Embryonic facial prominence (tissue), 1 donor: ENCODE measurements at regions not wholly inside any gene's neighbourhood (a gene's known extent, or its start where the extent isn't known, plus 50 kb on each side); places are given as distances from the start of the nearest gene placed in this dataset.

Experiments used
- DNase-seq: peaks from one replicate; pipeline ENCODE4 v3.0.0-alpha.2; 2016; ENCODE audit errors: extremely low spot score

GRCh38 chr2:21281791-21282514 is 158.2 kb downstream of the TDRD15 start:
- DNase-seq = no peak

- no peak for DNase-seq
Measured at GRCh38 chr2:21282515-21282898, 158.7 kb downstream of the TDRD15 start.

GRCh38 chr2:21288299-21288698 is 164.5 kb downstream of the TDRD15 start:
- no peak for DNase-seq

- no peak for DNase-seq
Measured at GRCh38 chr2:21288739-21289520, 165.2 kb downstream of the TDRD15 start.

GRCh38 chr2:21289551-21289950 is 165.8 kb downstream of the TDRD15 start:
- no peak for DNase-seq

- no peak for DNase-seq
Measured at GRCh38 chr2:21289989-21290388, 166.2 kb downstream of the TDRD15 start.

GRCh38 chr2:21291426-21291825 is 167.7 kb downstream of the TDRD15 start:
- DNase-seq = no peak

GRCh38 chr2:21294446-21294845 is 170.7 kb downstream of the TDRD15 start:
- DNase-seq = no peak

GRCh38 chr2:21299411-21299810 is 175.6 kb downstream of the TDRD15 start:
- no peak for DNase-seq

GRCh38 chr2:21301871-21302455 is 178.2 kb downstream of the TDRD15 start:
- no peak for DNase-seq

- DNase-seq = no peak
Measured at GRCh38 chr2:21303876-21304275, 180.1 kb downstream of the TDRD15 start.

- no peak for DNase-seq
Measured at GRCh38 chr2:21305581-21305980, 181.8 kb downstream of the TDRD15 start.

- DNase-seq = no peak
Measured at GRCh38 chr2:21306235-21306634, 182.5 kb downstream of the TDRD15 start.

- no peak for DNase-seq
Measured at GRCh38 chr2:21307037-21307436, 183.3 kb downstream of the TDRD15 start.

GRCh38 chr2:21310493-21310892 is 186.7 kb downstream of the TDRD15 start:
- DNase-seq = no peak

GRCh38 chr2:21314322-21314835 is 190.6 kb downstream of the TDRD15 start:
- no peak for DNase-seq

GRCh38 chr2:21317131-21317530 is 193.4 kb downstream of the TDRD15 start:
- no peak for DNase-seq

- no peak for DNase-seq
Measured at GRCh38 chr2:21318263-21318662, 194.5 kb downstream of the TDRD15 start.

- no peak for DNase-seq
Measured at GRCh38 chr2:21326152-21326551, 202.4 kb downstream of the TDRD15 start.

GRCh38 chr2:21328177-21328576 is 204.4 kb downstream of the TDRD15 start:
- DNase-seq = no peak

GRCh38 chr2:21330786-21331391 is 207.1 kb downstream of the TDRD15 start:
- no peak for DNase-seq
